Upper lobe of left lung (tissue), 6 donors: ENCODE measurements at regions not wholly inside any gene's neighbourhood (a gene's known extent, or its start where the extent isn't known, plus 50 kb on each side); places are given as distances from the start of the nearest gene placed in this dataset.

Experiments
- ATAC-seq, 2 donors: fragments of 200-7000 bp; cut with Tn5 transposase; one replicate each; pipeline ENCODE4 v1.9.1; 2022; ENCODE audit warnings: mild to moderate bottlenecking in 2 of 2, moderate library complexity in 2 of 2; ENCODE audit not compliant: low FRiP score in 2 of 2
- DNase-seq, 2 donors: peaks; one replicate each; pipeline ENCODE4 v3.0.0-alpha.2; 2019 to 2020
- H3K27ac ChIP-seq, 4 donors: fragments of 200-600 bp; sonication (generic); one replicate each; pipeline ENCODE4 v1.5.1; 2016 to 2019
- H3K27me3 ChIP-seq, 4 donors: fragments of 200-600 bp; sonication (generic); one replicate each; pipeline ENCODE4 v1.5.1; 2017 to 2019
- H3K36me3 ChIP-seq, 4 donors: fragments of 200-600 bp; sonication (generic); one replicate each; pipeline ENCODE4 v1.5.1; 2016 to 2019
- H3K4me1 ChIP-seq, 4 donors: fragments of 200-600 bp; sonication (generic); one replicate each; pipeline ENCODE4 v1.5.1; 2018 to 2019
- H3K4me3 ChIP-seq, 4 donors: fragments of 200-600 bp; sonication (generic); one replicate each; pipeline ENCODE4 v1.5.1; 2017 to 2019; ENCODE audit warnings: mild to moderate bottlenecking in 2 of 4, moderate library complexity in 1 of 4
- H3K9me3 ChIP-seq, 4 donors: fragments of 200-600 bp; sonication (generic); one replicate each; pipeline ENCODE4 v1.5.1; 2018 to 2019
- EP300 ChIP-seq, 4 donors: sonication (generic); formaldehyde crosslinking; IDR thresholded peaks; one replicate each; pipeline ENCODE4 v1.5.1; 2017; ENCODE audit warnings: antibody characterized with exemption in 4 of 4, control low read depth in 2 of 4
- POLR2A ChIP-seq, 4 donors: fragments of 450-650 bp; IDR thresholded peaks; one replicate each; pipeline ENCODE4 v1.5.1; 2016 to 2017; ENCODE audit warnings: antibody characterized with exemption in 4 of 4, mild to moderate bottlenecking in 2 of 4
- POLR2AphosphoS5 ChIP-seq, 2 donors: sonication (generic); formaldehyde crosslinking; IDR thresholded peaks; one replicate each; pipeline ENCODE4 v1.5.1; 2017; ENCODE audit warnings: antibody characterized with exemption in 2 of 2
- WGBS, 2 donors: methylation state at CpG; one replicate each; pipeline ENCODE4 v1.1.5; 2017 to 2018; 5-methylcytosine and 5-hydroxymethylcytosine counted together
- TF ChIP-seq, protein P1 (sequence below), 6 experiments: fragments of 450-650 bp in 4 of 6; fragments of 200-600 bp in 2 of 6; sonication (generic) in 2 of 6; IDR thresholded peaks; one replicate each; pipeline ENCODE4 v1.5.1; 2016 to 2019; ENCODE audit warnings: antibody characterized with exemption in 6 of 6
- donor health status: DM: no; HTN: no; CAD: no; lungs with moderate emphysema.
- donor health status: DM: no; HTN: yes; CAD: no; lungs with severe emphysema.

DNA sequence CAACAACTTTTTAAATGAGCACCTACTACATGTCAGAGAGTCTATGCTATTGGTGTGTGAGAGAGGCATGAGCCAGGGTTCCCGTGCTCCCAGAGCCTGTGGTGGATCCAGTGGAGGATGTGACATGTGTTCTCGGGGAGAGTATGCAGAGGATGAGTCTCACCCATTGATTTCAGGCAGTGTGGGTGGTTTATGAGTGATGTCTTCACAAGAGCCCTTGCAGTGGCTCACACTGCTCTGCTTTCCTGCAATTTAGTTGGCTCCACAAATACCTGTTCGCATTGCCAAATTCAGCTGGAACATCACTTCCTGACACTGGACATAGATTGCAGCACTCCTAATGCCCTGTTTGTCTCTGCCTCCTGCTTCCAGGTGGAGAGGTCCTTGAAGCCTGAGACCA, 243.6 kb upstream of the CXCR4 start:
- peaks cover 7 to 13% (median 8%) of the 10 kb centered on the region in 4 donors for H3K4me1 ChIP-seq
- ATAC-seq (no peak), DNase-seq (no peak)
- H3K4me3 ChIP-seq = no peak overlapping the region
- H3K27me3 ChIP-seq = no peaks in the 10 kb centered on the region
- H3K27ac ChIP-seq = no peak overlapping the region
- no peak for TF ChIP-seq EP300 (IDR thresholded peaks at IDR 0.05)
- TF ChIP-seq POLR2AphosphoS5 (IDR thresholded peaks at IDR 0.05) = no peak
- no peak for TF ChIP-seq POLR2A (IDR thresholded peaks at IDR 0.05)
- TF ChIP-seq, protein P1, sequence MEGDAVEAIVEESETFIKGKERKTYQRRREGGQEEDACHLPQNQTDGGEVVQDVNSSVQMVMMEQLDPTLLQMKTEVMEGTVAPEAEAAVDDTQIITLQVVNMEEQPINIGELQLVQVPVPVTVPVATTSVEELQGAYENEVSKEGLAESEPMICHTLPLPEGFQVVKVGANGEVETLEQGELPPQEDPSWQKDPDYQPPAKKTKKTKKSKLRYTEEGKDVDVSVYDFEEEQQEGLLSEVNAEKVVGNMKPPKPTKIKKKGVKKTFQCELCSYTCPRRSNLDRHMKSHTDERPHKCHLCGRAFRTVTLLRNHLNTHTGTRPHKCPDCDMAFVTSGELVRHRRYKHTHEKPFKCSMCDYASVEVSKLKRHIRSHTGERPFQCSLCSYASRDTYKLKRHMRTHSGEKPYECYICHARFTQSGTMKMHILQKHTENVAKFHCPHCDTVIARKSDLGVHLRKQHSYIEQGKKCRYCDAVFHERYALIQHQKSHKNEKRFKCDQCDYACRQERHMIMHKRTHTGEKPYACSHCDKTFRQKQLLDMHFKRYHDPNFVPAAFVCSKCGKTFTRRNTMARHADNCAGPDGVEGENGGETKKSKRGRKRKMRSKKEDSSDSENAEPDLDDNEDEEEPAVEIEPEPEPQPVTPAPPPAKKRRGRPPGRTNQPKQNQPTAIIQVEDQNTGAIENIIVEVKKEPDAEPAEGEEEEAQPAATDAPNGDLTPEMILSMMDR (IDR thresholded peaks at IDR 0.05) = no peak
- no peaks in the 10 kb centered on the region for H3K9me3 ChIP-seq
- H3K36me3 ChIP-seq = no peaks in the 10 kb centered on the region
- WGBS, 2 donors = 98 to 100% methylated on average over 3 of the region's 3 CpGs

DNA sequence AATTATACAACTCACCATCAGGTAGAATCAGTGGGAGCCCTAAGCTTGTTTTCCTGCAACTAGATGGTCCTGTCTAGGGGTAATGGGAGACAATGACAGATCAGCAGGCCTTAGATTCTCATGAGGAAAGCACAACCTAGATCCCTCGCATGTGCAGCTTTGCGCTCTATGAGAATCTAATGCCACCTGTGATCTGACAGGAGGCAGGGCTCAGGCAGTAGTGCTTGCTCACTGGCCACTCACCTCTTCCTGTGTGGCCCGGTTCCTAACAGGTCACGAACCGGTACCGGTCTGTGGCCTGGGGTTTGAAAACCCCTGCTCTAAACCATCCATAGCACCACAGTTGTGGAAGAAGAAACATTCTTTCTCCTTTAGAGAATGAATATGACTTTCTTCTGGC, 242.8 kb upstream of the CXCR4 start:
- 92 to 99% methylated on average over 6 of the region's 6 CpGs for WGBS, 2 donors
- H3K4me1 ChIP-seq = peaks cover 7 to 13% (median 8%) of the 10 kb centered on the region in 4 donors

DNA sequence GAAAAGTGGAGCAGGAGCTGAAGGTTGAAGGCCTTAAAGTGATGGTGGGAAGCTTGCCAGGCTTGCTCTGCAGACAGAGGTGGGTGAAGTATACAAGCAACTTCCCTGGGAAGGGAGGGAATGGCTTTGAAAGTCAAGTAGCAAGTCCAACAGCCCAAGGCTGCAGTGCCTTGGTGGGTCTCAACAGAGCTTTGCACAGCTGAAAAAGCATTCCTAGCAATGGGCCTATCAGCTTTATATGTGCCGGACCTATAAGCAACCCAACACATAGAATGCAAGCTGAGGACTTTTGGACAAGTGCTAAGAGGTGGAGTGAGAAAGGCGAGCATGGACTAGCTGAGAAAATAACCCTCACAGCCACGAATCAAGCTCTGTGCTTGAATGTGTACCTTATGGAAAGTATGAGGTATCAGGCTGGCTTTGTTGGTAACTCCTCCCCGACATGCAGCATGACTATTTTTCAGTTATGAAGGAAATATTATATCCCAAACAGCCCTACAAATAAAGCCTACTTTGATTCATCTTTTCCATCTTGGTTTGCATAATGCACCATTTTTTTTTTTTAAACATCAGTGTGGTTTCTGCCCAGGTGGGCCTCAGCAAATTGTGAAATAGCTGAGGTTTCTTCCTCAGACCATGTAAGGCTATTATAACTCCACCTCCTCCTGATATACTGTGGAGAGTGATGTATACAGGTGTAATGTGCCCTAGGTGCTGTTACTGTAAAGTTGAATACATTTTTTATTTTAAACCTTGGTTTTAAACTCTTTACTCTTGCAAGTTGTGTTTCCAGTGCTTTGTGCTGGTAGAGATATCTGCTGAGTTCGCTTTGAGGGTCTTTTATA, 241.4 kb upstream of the CXCR4 start:
- Histone ChIP-seq H3K4me1 (peaks cover 7 to 11% (median 8%) of the 10 kb centered on the region in 4 donors), H3K27ac (no peak overlapping the region), H3K27me3 (no peaks in the 10 kb centered on the region), H3K4me3 (no peak overlapping the region), H3K9me3 (no peaks in the 10 kb centered on the region), H3K36me3 (no peaks in the 10 kb centered on the region)
- ATAC-seq (no peak), DNase-seq (no peak)
- TF ChIP-seq POLR2A (IDR thresholded peaks at IDR 0.05) (no peak), EP300 (IDR thresholded peaks at IDR 0.05) (no peak), POLR2AphosphoS5 (IDR thresholded peaks at IDR 0.05) (no peak)
- TF ChIP-seq, protein P1 (IDR thresholded peaks at IDR 0.05) = no peak
- WGBS, 2 donors = 94 to 98% methylated on average over 5 of the region's 5 CpGs

More for the DNA sequence above, 242.8 kb upstream of the CXCR4 start:
- Histone ChIP-seq H3K27ac (no peak overlapping the region), H3K27me3 (no peaks in the 10 kb centered on the region), H3K4me3 (no peak overlapping the region), H3K9me3 (no peaks in the 10 kb centered on the region), H3K36me3 (no peaks in the 10 kb centered on the region)
- no peak for TF ChIP-seq POLR2A (IDR thresholded peaks at IDR 0.05)
- no peak for TF ChIP-seq EP300 (IDR thresholded peaks at IDR 0.05)
- TF ChIP-seq, protein P1 (IDR thresholded peaks at IDR 0.05) = no peak
- TF ChIP-seq POLR2AphosphoS5 (IDR thresholded peaks at IDR 0.05) = no peak
- DNase-seq (no peak), ATAC-seq (no peak)

DNA sequence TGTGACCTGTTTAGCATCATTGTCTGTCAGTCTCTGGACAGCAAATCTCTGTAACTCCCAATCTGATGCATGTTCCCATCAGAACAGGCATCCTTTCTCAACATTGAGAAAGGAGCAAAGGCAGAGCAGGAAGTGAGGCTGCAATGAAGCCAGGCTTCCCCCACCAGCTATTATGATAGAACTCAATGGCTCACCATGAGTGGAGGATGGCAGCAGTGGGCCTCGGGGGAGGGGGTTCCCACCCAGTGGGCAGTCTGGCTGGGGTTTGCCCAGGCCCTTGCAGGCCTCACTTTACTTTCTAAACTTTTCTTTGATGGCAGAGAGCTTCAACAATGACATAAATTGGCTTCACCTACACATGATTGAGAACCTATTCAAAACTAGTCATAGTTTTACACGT, 240.6 kb upstream of the CXCR4 start:
- TF ChIP-seq POLR2AphosphoS5 (IDR thresholded peaks at IDR 0.05) (no peak), POLR2A (IDR thresholded peaks at IDR 0.05) (no peak), EP300 (IDR thresholded peaks at IDR 0.05) (no peak)
- TF ChIP-seq, protein P1 (IDR thresholded peaks at IDR 0.05) = no peak
- ATAC-seq = no peak
- H3K4me3 ChIP-seq = no peak overlapping the region
- peaks cover 6 to 9% (median 7%) of the 10 kb centered on the region in 4 donors for H3K4me1 ChIP-seq
- H3K27me3 ChIP-seq = no peaks in the 10 kb centered on the region
- H3K36me3 ChIP-seq = no peaks in the 10 kb centered on the region
- H3K9me3 ChIP-seq = no peaks in the 10 kb centered on the region
- DNase-seq = peak in 1 of 2 donors; percentile 6
- no peak overlapping the region for H3K27ac ChIP-seq
- 22 to 85% methylated on average over 1 to 2 of the region's 2 CpGs for WGBS, 2 donors

DNA sequence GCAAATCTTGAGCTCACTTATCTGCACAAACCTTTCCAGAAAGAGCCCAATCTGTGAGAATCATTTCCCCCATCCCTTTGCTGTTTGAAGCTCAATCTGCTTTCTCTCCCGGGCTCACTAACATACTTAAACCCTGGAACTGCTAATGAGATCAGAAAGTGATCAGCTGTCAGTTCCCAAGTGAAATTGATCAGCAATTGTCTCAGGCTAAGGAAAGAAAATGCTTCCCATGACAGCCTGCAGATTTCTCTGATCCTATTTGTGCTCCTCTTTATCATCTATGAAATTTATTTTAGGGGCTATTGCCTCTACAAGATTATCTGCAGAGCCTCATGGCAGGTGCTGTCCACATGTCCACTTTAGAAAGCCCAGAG, 239.0 kb upstream of the CXCR4 start:
- Histone ChIP-seq H3K36me3 (no peaks in the 10 kb centered on the region), H3K27me3 (no peaks in the 10 kb centered on the region), H3K27ac (no peak overlapping the region), H3K4me1 (no peaks in the 10 kb centered on the region), H3K4me3 (no peak overlapping the region), H3K9me3 (no peaks in the 10 kb centered on the region)
- no peak for ATAC-seq
- TF ChIP-seq POLR2A (IDR thresholded peaks at IDR 0.05) (no peak), POLR2AphosphoS5 (IDR thresholded peaks at IDR 0.05) (no peak), EP300 (IDR thresholded peaks at IDR 0.05) (no peak)
- TF ChIP-seq, protein P1 (IDR thresholded peaks at IDR 0.05) = no peak
- WGBS, 2 donors = 48 to 60% methylated on average over 1 of the region's 1 CpG
- no peak for DNase-seq
